ENCODE measurements at regions not wholly inside any gene's neighbourhood (a gene's known extent, or its start where the extent isn't known, plus 50 kb on each side); places are given as distances from the start of the nearest gene placed in this dataset.

GRCh38 chr12:25058012-25058411 lies 109.1 kb upstream of the BCAT1 start:
- H3K27ac ChIP-seq (ENCODE audit: extremely low read length, insufficient read depth, low read length) = no peak overlapping the region

More at GRCh38 chr12:25058012-25058411, 109.1 kb upstream of the BCAT1 start:
- Histone ChIP-seq H2AFZ (ENCODE audit: low read length) (no peak overlapping the region), H3K79me2 (ENCODE audit: insufficient read depth, low read length) (no peaks in the 10 kb centered on the region), H4K20me1 (ENCODE audit: insufficient read depth, low read length) (no peaks in the 10 kb centered on the region), H3K36me3 (replicated peaks in 1 of 2; ENCODE audit: control insufficient read depth in 1 of 2, insufficient read depth in 2 of 2, low read length in 2 of 2) (no peaks in the 10 kb centered on the region), H3K9ac (ENCODE audit: insufficient read depth, low read depth, low read length) (no peak overlapping the region), H3K4me3 (replicated peaks in 1 of 3; ENCODE audit: insufficient read depth in 1 of 3, low read depth in 2 of 3, low read length in 3 of 3) (no peak overlapping the region), H3K27me3 (ENCODE audit: control insufficient read depth in 1 of 2, insufficient read depth in 2 of 2, low read length in 2 of 2) (no peaks in the 10 kb centered on the region), H3K4me1 (ENCODE audit: insufficient read depth, low read length) (no peaks in the 10 kb centered on the region), H3K9me3 (ENCODE audit: low read length) (no peaks in the 10 kb centered on the region), H3K4me2 (ENCODE audit: low read depth, low read length) (no peak overlapping the region)
- ChIA-PET CTCF (ENCODE audit: low intra/inter-chr PET ratio, low total read pairs) (no interaction called here), POLR2A (no interaction called here)
- TF ChIP-seq NPAS2 (CRISPR knock-in tag; IDR thresholded peaks at IDR 0.05; ENCODE audit: borderline replicate concordance) (no peak), ARID4A (CRISPR knock-in tag; IDR thresholded peaks at IDR 0.05; ENCODE audit: borderline replicate concordance) (no peak), PRPF4 (IDR thresholded peaks at IDR 0.05; ENCODE audit: low read depth, low read length, poor library complexity, severe bottlenecking) (no peak), HOXA5 (CRISPR knock-in tag; IDR thresholded peaks at IDR 0.05) (no peak), ZNF501 (CRISPR knock-in tag; IDR thresholded peaks at IDR 0.05) (no peak), NFRKB (IDR thresholded peaks at IDR 0.05) (no peak), HINFP (CRISPR knock-in tag; IDR thresholded peaks at IDR 0.05; ENCODE audit: low read depth) (no peak), ZNF768 (CRISPR knock-in tag; IDR thresholded peaks at IDR 0.05) (no peak), KDM3A (CRISPR knock-in tag; IDR thresholded peaks at IDR 0.05; ENCODE audit: low read depth) (no peak)
- intact Hi-C loops (cut with micrococcal nuclease; ENCODE audit: unreplicated experiment) (no loop called here), in situ Hi-C loops (cut with HindIII; ENCODE audit: extremely low pct_ligation_motif_present, low pct_unique_long_range_greater_than_20kb) (no loop called here)
- WGBS (ENCODE audit: low lambda C conversion rate) = 77% methylated on average over 5 of the region's 5 CpGs
- DNase-seq (ENCODE audit: low spot score) = no peak
- BruUV-seq (replicated peaks) = no TSS peak
- no peak for FAIRE-seq
- no peak for ATAC-seq

All from HepG2 (cell line).